Stimulated activated naive CD8-positive, alpha-beta T cell treated with anti-CD3 and anti-CD28 coated beads, Interleukin-15, amount 100 ng/mL, for 72 hours (primary cell): ENCODE measurements at regions not wholly inside any gene's neighbourhood (a gene's known extent, or its start where the extent isn't known, plus 50 kb on each side); places are given as distances from the start of the nearest gene placed in this dataset.

Experiments
- ATAC-seq: fragments of 150-1000 bp; cut with Tn5 transposase; 2 replicates; pipeline ENCODE4 v1.10.0; 2021; ENCODE audit warnings: mild to moderate bottlenecking, moderate library complexity
- DNase-seq, 2 donors: peaks; one replicate each; pipeline ENCODE4 v3.0.0; 2021 to 2022
- H3K27ac Mint-ChIP-seq, 2 donors: one replicate each; pipeline ENCODE4 v1.8.0; 2022; ENCODE audit warnings: mild to moderate bottlenecking in 2 of 2, mixed read lengths in 2 of 2, moderate library complexity in 2 of 2
- H3K27me3 Mint-ChIP-seq: one replicate; pipeline ENCODE4 v1.8.0; 2022; ENCODE audit warnings: mixed read lengths
- H3K4me1 Mint-ChIP-seq: one replicate; pipeline ENCODE4 v1.8.0; 2022; ENCODE audit warnings: mild to moderate bottlenecking, mixed read lengths
- H3K4me3 Mint-ChIP-seq, 2 donors: one replicate each; pipeline ENCODE4 v1.8.0; 2022; ENCODE audit warnings: mild to moderate bottlenecking in 2 of 2, mixed read lengths in 2 of 2, moderate library complexity in 1 of 2
- H3K9me3 Mint-ChIP-seq, 2 donors: one replicate each; pipeline ENCODE4 v1.8.0; 2022; ENCODE audit warnings: mixed read lengths in 2 of 2

DNA sequence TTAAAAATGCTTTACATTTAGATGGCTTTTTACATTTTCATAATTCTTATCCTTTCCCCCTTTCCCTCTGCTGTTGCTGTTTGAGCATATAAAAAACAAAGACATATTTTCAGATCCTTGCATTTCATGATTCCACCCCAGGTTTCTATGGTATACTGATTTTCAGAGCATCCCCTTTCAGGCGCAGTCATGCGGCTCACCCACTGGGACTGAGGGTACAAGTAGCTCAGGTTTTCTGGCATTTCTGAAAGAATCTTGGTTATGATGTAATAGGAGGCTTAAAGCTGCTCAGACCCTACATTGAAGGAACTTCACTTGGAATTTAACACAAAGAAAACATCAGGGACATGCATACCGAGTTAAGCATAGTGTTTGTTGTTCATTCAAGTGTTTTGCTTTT lies 310.8 kb downstream of the ETAA1 start:
- peaks cover 8 to 17% of the 10 kb centered on the region in 2 donors for H3K9me3 Mint-ChIP-seq
- H3K4me1 Mint-ChIP-seq = no peaks in the 10 kb centered on the region
- H3K27ac Mint-ChIP-seq = no peak overlapping the region
- DNase-seq (no peak), ATAC-seq (no peak)
- H3K27me3 Mint-ChIP-seq = no peaks in the 10 kb centered on the region
- H3K4me3 Mint-ChIP-seq = no peak overlapping the region

GRCh38 chr2:67709835-67710234 lies 312.7 kb downstream of the ETAA1 start:
- H3K4me1 Mint-ChIP-seq = no peaks in the 10 kb centered on the region
- H3K27ac Mint-ChIP-seq = no peak overlapping the region
- no peaks in the 10 kb centered on the region for H3K27me3 Mint-ChIP-seq
- H3K4me3 Mint-ChIP-seq = no peak overlapping the region
- DNase-seq (no peak), ATAC-seq (no peak)
- H3K9me3 Mint-ChIP-seq = peaks cover 8 to 17% of the 10 kb centered on the region in 2 donors

GRCh38 chr2:67712484-67712883 lies 315.4 kb downstream of the ETAA1 start:
- no peaks in the 10 kb centered on the region for H3K4me1 Mint-ChIP-seq
- H3K9me3 Mint-ChIP-seq = peaks cover 7 to 8% of the 10 kb centered on the region in 2 donors
- no peaks in the 10 kb centered on the region for H3K27me3 Mint-ChIP-seq
- no peak overlapping the region for H3K27ac Mint-ChIP-seq
- no peak overlapping the region for H3K4me3 Mint-ChIP-seq
- no peak for DNase-seq
- ATAC-seq = no peak

- DNase-seq = no peak
- H3K4me3 Mint-ChIP-seq = no peak overlapping the region
- peaks cover 7 to 8% of the 10 kb centered on the region in 2 donors for H3K9me3 Mint-ChIP-seq
- no peaks in the 10 kb centered on the region for H3K27me3 Mint-ChIP-seq
- no peak for ATAC-seq
- H3K27ac Mint-ChIP-seq = no peak overlapping the region
- H3K4me1 Mint-ChIP-seq = no peaks in the 10 kb centered on the region
Observed at GRCh38 chr2:67713376-67713775, 316.2 kb downstream of the ETAA1 start.

- no peak for DNase-seq
Observed at GRCh38 chr2:67716895-67717396, 319.8 kb downstream of the ETAA1 start.

GRCh38 chr2:67717692-67718091 lies 320.6 kb downstream of the ETAA1 start:
- no peaks in the 10 kb centered on the region for H3K27me3 Mint-ChIP-seq
- no peak for DNase-seq
- no peaks in the 10 kb centered on the region for H3K4me1 Mint-ChIP-seq
- no peak overlapping the region for H3K4me3 Mint-ChIP-seq
- H3K9me3 Mint-ChIP-seq = peaks cover 0 to 9% of the 10 kb centered on the region in 2 donors
- no peak for ATAC-seq
- no peak overlapping the region for H3K27ac Mint-ChIP-seq

More at GRCh38 chr2:67716895-67717396, 319.8 kb downstream of the ETAA1 start:
- Mint-ChIP-seq H3K4me3 (no peak overlapping the region), H3K9me3 (peaks cover 5 to 13% of the 10 kb centered on the region in 2 donors), H3K4me1 (no peaks in the 10 kb centered on the region), H3K27ac (no peak overlapping the region), H3K27me3 (no peaks in the 10 kb centered on the region)
- ATAC-seq = no peak

DNA sequence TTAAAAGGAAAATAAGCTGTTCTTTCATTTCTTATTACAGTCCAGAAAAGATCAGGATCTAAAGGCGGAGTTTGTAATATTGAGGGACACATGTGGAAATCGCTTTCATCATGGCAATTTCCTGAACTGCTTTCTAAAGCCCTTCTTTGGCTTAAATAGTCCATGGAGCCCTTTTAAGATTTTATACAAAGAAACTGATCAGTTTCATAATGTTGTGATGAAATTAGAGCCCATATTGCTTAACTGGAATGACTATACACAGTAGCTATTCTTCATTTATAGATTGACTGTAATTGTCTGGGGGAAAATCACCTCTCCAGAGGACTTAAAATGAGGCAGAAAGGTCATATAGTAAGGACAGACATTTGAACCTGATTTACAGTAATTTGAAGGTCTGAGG lies 322.2 kb downstream of the ETAA1 start:
- Mint-ChIP-seq H3K27me3 (no peaks in the 10 kb centered on the region), H3K4me3 (no peak overlapping the region), H3K9me3 (peaks cover 0 to 9% of the 10 kb centered on the region in 2 donors), H3K27ac (no peak overlapping the region), H3K4me1 (no peaks in the 10 kb centered on the region)
- DNase-seq (no peak), ATAC-seq (no peak)

DNA sequence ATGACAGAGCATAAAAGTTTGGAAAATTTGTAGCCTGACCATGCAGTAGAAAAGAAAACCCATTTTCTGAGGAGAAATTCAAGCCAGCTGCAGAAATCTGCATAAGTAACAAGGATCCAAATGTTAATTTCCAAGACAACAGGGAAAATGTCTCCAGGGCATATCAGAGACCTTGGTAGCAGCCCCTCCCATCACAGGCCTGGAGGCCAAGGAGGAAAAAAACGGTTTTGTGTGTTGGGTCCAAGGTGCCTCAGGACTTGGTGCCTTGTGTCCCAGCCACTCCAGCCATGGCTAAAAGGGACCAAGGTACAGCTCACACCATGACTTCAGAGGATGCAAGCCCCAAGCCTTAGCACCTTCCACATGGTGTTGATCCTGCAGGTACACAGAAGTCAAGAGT lies 324.4 kb downstream of the ETAA1 start:
- Mint-ChIP-seq H3K27me3 (no peaks in the 10 kb centered on the region), H3K9me3 (peaks cover 0 to 9% of the 10 kb centered on the region in 2 donors), H3K4me1 (no peaks in the 10 kb centered on the region), H3K27ac (no peak overlapping the region), H3K4me3 (no peak overlapping the region)
- DNase-seq (no peak), ATAC-seq (no peak)

DNA sequence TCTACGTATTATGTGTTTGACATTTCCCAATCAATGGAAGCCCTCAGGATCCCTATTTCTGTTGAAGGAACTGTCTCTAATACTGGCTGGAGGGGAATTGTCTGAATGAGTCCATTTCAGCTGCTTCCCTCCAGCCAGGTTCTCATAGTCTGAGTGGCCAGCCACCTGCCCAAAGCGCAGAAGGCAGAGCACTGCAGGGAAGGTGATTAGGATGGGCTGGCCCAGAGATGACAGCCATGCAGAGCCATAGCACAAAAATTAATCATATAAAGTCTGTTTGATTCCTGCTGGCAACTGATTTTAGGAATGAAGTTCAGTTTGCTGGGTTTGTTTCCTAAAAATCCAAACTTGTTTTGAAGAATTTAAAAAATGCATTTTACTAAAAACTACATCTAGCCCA lies 327.1 kb downstream of the ETAA1 start:
- DNase-seq (no peak), ATAC-seq (no peak)
- Mint-ChIP-seq H3K4me3 (no peak overlapping the region), H3K4me1 (no peaks in the 10 kb centered on the region), H3K27me3 (no peaks in the 10 kb centered on the region), H3K27ac (no peak overlapping the region), H3K9me3 (peaks cover 0 to 9% of the 10 kb centered on the region in 2 donors)

DNA sequence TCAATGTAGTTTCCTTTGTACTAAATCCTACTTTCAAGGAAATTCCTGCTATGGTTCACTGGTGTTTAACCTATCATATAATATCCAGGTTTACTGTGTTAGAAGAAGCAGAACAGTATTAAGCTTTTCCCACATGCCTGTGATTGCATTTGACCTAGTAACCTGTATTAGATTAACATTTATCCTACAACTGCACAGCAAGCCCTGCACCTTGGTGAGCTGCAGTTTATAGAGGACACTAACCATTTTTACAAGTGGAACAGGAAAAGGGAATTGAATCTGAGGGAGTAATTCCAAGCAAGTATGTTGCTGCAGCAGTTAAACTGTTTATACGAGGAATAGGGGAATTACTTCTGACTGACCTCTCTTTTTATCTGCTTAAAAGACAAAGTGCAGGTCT lies 328.6 kb downstream of the ETAA1 start:
- Mint-ChIP-seq H3K9me3 (peaks cover 0 to 7% of the 10 kb centered on the region in 2 donors), H3K27ac (no peak overlapping the region), H3K4me3 (no peak overlapping the region), H3K4me1 (no peaks in the 10 kb centered on the region), H3K27me3 (no peaks in the 10 kb centered on the region)
- DNase-seq (no peak), ATAC-seq (no peak)

DNA sequence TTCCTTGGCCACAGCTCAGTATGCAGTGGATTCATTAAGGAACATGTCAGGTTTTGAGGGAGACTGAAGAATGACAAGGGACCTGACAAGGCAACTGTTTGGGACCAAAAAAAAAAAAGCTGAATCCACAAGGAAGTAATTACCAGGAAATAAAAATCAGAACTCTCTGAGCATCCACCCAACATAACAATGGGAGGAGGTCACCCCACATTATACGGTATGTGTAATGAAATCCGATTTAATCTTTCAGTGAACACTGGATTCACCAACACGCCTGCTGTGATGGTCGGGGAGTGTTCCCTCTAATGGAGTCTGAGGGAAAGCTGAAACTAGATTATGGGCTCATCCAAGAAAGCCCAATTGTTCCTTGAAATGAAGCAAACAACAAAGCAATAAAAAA lies 329.3 kb downstream of the ETAA1 start:
- DNase-seq = no peak
- H3K27me3 Mint-ChIP-seq = no peaks in the 10 kb centered on the region
- no peak overlapping the region for H3K4me3 Mint-ChIP-seq
- no peaks in the 10 kb centered on the region for H3K4me1 Mint-ChIP-seq
- ATAC-seq = no peak
- peaks cover 0 to under 1% of the 10 kb centered on the region in 2 donors for H3K9me3 Mint-ChIP-seq
- H3K27ac Mint-ChIP-seq = no peak overlapping the region

GRCh38 chr2:67727131-67727530 lies 330.0 kb downstream of the ETAA1 start:
- no peak for DNase-seq
- Mint-ChIP-seq H3K27me3 (no peaks in the 10 kb centered on the region), H3K9me3 (no peaks in the 10 kb centered on the region), H3K27ac (no peak overlapping the region), H3K4me1 (no peaks in the 10 kb centered on the region), H3K4me3 (no peak overlapping the region)
- no peak for ATAC-seq

- Mint-ChIP-seq H3K4me3 (no peak overlapping the region), H3K9me3 (no peaks in the 10 kb centered on the region), H3K27me3 (no peaks in the 10 kb centered on the region), H3K4me1 (no peaks in the 10 kb centered on the region), H3K27ac (no peak overlapping the region)
- DNase-seq (no peak), ATAC-seq (no peak)
Observed at GRCh38 chr2:67727623-67728022, 330.5 kb downstream of the ETAA1 start.

DNA sequence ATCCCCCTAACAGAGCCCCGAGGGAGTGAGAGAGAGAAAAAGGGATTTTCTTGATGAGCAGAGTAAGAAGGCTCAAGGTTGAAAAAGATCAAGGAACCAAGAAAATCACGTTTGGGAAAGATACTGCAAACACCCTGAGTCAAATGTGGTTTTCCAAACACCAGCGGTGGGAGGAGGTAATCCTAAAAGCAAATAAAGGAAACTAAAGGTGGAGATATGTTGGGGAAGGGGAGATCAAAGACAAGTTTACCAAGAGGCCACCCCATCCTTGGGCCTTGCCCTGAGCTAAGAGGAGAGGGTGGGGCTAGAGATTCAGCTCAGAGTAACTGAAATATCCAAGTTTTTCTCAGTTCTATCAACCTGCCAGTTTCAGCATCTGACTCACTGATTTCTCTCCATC lies 332.3 kb downstream of the ETAA1 start:
- DNase-seq (no peak), ATAC-seq (no peak)
- no peaks in the 10 kb centered on the region for H3K27me3 Mint-ChIP-seq
- H3K27ac Mint-ChIP-seq = no peak overlapping the region
- no peaks in the 10 kb centered on the region for H3K4me1 Mint-ChIP-seq
- no peak overlapping the region for H3K4me3 Mint-ChIP-seq
- H3K9me3 Mint-ChIP-seq = no peaks in the 10 kb centered on the region

GRCh38 chr2:67733517-67733916 lies 329.3 kb downstream of the C1D start:
- Mint-ChIP-seq H3K27ac (no peak overlapping the region), H3K27me3 (no peaks in the 10 kb centered on the region), H3K4me1 (no peaks in the 10 kb centered on the region), H3K9me3 (peaks cover 0 to 8% of the 10 kb centered on the region in 2 donors), H3K4me3 (no peak overlapping the region)
- peak; percentile 2 to 10 for DNase-seq
- peak; percentile 43 for ATAC-seq

- Mint-ChIP-seq H3K4me1 (no peaks in the 10 kb centered on the region), H3K4me3 (no peak overlapping the region), H3K27ac (no peak overlapping the region), H3K9me3 (no peaks in the 10 kb centered on the region), H3K27me3 (peaks cover 7% of the 10 kb centered on the region)
- ATAC-seq = no peak
- no peak for DNase-seq
Observed at GRCh38 chr2:67752199-67752598, 310.6 kb downstream of the C1D start.

DNA sequence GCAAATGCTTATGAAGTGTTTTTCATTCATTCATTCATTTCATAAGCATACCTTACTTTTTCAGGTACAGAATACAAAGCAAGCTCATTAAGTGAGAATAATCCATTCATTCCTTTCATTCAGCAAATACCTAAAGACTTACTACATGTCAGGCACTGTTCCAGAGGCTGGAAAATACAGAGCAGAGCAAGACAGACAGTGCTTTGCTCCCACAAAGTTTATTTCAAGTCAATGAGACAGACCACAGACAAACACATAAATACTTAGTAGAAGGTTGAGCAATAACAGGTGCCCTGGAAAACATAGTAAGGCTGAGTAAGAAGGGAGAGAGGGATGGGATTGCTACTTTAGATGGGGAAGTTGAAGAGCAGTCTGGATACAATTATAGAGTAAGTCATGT lies 309.8 kb downstream of the C1D start:
- ATAC-seq (no peak), DNase-seq (no peak)
- Mint-ChIP-seq H3K9me3 (no peaks in the 10 kb centered on the region), H3K4me3 (no peak overlapping the region), H3K27me3 (peaks cover 1% of the 10 kb centered on the region), H3K27ac (no peak overlapping the region), H3K4me1 (no peaks in the 10 kb centered on the region)
